Progenitor cell of endocrine pancreas (in vitro differentiated cells): ENCODE measurements at regions not wholly inside any gene's neighbourhood (a gene's known extent, or its start where the extent isn't known, plus 50 kb on each side); places are given as distances from the start of the nearest gene placed in this dataset.

Source experiments
- DNase-seq: peaks from one replicate; pipeline ENCODE4 v3.0.0; 2021; ENCODE audit warnings: low spot score; ENCODE audit not compliant: unreplicated experiment
- H3K27ac Mint-ChIP-seq: 2 replicates; pipeline ENCODE4 v1.8.0; 2021; ENCODE audit warnings: mild to moderate bottlenecking, moderate library complexity, mixed read lengths
- H3K27me3 Mint-ChIP-seq: 2 replicates; pipeline ENCODE4 v1.8.0; 2021; ENCODE audit warnings: mixed read lengths
- H3K36me3 Mint-ChIP-seq: 2 replicates; pipeline ENCODE4 v1.8.0; 2022; ENCODE audit warnings: mixed read lengths; ENCODE audit not compliant: insufficient read depth
- H3K4me1 Mint-ChIP-seq: 2 replicates; pipeline ENCODE4 v1.8.0; 2021; ENCODE audit warnings: low read depth, mixed read lengths
- H3K4me3 Mint-ChIP-seq: 2 replicates; pipeline ENCODE4 v1.8.0; 2021; ENCODE audit warnings: low read depth, mild to moderate bottlenecking, moderate library complexity, mixed read lengths
- H3K9me3 Mint-ChIP-seq: 2 replicates; pipeline ENCODE4 v1.8.0; 2021; ENCODE audit warnings: low read depth, mixed read lengths
- CTCF ChIP-seq: fragments of 200-600 bp; sonication (generic); IDR thresholded peaks from one replicate; pipeline ENCODE4 v1.5.0; 2021; ENCODE audit warnings: antibody characterized with exemption, mild to moderate bottlenecking; ENCODE audit not compliant: unreplicated experiment

GRCh38 chr10:83691791-83692596 lies 447.3 kb upstream of the GHITM start:
- Mint-ChIP-seq H3K4me1 (peaks cover 10% of the 10 kb centered on the region), H3K36me3 (no peaks in the 10 kb centered on the region), H3K27me3 (peaks cover 5% of the 10 kb centered on the region), H3K9me3 (no peaks in the 10 kb centered on the region), H3K27ac (no peak overlapping the region), H3K4me3 (no peak overlapping the region)
- no peak for TF ChIP-seq CTCF
- no peak for DNase-seq

DNA sequence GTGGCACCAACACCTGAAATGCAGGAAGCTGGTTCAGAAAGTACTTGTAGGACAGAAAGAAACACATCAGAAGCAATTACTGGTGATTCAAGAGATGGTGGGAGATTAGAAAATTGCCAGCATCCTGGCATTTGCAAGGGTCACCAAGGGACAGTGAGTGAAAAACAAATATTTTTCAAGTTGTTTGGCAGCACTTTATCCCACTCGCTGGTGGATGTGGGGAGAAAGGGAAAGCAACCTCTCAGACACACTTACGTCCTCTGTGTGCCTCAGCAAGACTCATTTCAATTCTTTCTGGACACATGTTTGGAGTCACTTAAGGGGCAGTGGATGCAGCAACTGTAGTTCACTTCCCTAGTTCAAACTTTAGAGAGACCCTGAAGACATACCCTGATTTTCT lies 440.4 kb upstream of the GHITM start:
- no peak for TF ChIP-seq CTCF
- Mint-ChIP-seq H3K4me3 (no peak overlapping the region), H3K27me3 (peaks cover 15% of the 10 kb centered on the region), H3K9me3 (no peaks in the 10 kb centered on the region), H3K27ac (no peak overlapping the region), H3K4me1 (peaks cover 21% of the 10 kb centered on the region), H3K36me3 (no peaks in the 10 kb centered on the region)
- no peak for DNase-seq

GRCh38 chr10:83701799-83702198 lies 437.5 kb upstream of the GHITM start:
- H3K4me1 Mint-ChIP-seq: peaks cover 17% of the 10 kb centered on the region
- no peak overlapping the region for H3K27ac Mint-ChIP-seq
- no peak for TF ChIP-seq CTCF
- no peaks in the 10 kb centered on the region for H3K36me3 Mint-ChIP-seq
- DNase-seq: no peak
- H3K4me3 Mint-ChIP-seq: no peak overlapping the region
- no peaks in the 10 kb centered on the region for H3K9me3 Mint-ChIP-seq
- H3K27me3 Mint-ChIP-seq: peaks cover 10% of the 10 kb centered on the region

DNA sequence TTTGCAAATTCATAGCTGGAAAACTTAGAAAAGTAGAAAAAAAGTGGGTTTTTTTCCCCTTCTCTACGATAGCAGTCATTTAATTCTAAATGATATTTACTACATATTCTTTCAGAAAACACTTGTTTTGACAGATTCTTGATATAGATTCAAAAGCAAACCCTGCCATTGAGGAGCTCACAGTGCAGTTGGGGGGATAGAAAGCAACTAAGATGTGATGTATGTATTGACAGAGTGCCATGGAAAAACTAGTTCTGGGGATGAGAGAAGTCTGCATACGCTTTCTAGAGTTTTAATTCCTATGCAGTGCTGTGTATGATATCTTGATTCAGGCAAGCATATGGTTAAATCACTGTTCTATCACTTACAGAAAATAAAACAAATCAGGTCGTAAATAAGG lies 436.6 kb upstream of the GHITM start:
- Mint-ChIP-seq H3K9me3 (no peaks in the 10 kb centered on the region), H3K27ac (no peak overlapping the region), H3K4me1 (peaks cover 19% of the 10 kb centered on the region), H3K36me3 (no peaks in the 10 kb centered on the region), H3K4me3 (no peak overlapping the region), H3K27me3 (peaks cover 9% of the 10 kb centered on the region)
- no peak for TF ChIP-seq CTCF
- DNase-seq: no peak

DNA sequence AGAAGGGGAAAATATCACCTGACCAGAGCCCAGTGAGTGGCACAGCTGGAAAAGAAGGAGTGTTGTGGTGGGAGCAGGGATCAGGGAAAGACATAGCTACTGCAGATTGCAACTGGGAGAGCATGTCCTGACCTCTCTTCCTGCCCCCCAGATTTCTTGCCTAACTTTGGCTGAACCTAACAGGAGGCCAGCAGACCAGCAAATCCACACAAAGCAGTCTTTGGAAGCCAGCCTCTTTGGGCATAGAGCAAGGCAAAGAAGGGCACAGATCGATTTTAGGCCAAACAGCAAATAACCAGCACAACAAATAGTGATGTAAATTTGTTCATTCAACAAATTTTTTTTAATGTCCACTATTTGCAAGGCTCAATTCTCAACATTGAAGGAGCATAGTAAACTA lies 433.2 kb upstream of the GHITM start:
- Mint-ChIP-seq H3K9me3 (no peaks in the 10 kb centered on the region), H3K4me3 (no peak overlapping the region), H3K36me3 (no peaks in the 10 kb centered on the region), H3K27me3 (no peaks in the 10 kb centered on the region), H3K27ac (no peak overlapping the region), H3K4me1 (peaks cover 18% of the 10 kb centered on the region)
- DNase-seq: no peak
- no peak for TF ChIP-seq CTCF
